ENCODE measurements at regions not wholly inside any gene's neighbourhood (a gene's known extent, or its start where the extent isn't known, plus 50 kb on each side); places are given as distances from the start of the nearest gene placed in this dataset.

DNA sequence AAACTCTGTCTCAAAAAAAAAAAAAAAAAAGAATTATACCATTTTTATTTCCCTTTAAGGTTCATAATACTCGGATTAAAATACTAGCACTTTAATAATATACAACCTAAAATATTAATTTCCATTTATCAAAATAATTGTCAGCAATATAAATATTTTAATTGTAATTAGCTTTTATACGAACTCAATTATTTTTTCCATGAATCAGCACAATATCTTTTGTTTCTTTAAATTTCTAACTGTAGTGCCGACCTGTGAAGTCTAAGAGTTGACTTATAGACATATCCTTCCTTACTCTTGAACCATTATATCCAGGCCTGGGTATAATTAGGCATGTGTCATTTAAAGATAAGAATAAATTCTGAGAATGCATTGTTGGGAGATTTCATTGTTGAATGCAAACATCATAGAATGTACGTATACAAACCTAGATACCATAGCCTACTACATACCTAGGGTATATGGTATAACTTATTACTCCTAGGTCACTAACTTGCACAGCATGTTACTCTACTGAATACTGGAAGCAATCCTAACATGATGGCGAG is 996.7 kb upstream of the TMPRSS15 start:
- Histone ChIP-seq H3K36me3 (no peaks in the 10 kb centered on the region), H3K9me3 (no peaks in the 10 kb centered on the region), H3K27ac (no peak overlapping the region), H3K4me1 (no peaks in the 10 kb centered on the region), H3K27me3 (no peaks in the 10 kb centered on the region), H3K4me3 (no peak overlapping the region)
- TF ChIP-seq, protein P1, sequence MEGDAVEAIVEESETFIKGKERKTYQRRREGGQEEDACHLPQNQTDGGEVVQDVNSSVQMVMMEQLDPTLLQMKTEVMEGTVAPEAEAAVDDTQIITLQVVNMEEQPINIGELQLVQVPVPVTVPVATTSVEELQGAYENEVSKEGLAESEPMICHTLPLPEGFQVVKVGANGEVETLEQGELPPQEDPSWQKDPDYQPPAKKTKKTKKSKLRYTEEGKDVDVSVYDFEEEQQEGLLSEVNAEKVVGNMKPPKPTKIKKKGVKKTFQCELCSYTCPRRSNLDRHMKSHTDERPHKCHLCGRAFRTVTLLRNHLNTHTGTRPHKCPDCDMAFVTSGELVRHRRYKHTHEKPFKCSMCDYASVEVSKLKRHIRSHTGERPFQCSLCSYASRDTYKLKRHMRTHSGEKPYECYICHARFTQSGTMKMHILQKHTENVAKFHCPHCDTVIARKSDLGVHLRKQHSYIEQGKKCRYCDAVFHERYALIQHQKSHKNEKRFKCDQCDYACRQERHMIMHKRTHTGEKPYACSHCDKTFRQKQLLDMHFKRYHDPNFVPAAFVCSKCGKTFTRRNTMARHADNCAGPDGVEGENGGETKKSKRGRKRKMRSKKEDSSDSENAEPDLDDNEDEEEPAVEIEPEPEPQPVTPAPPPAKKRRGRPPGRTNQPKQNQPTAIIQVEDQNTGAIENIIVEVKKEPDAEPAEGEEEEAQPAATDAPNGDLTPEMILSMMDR (IDR thresholded peaks at IDR 0.05): no peak
- DNase-seq (ENCODE audit: low spot score): no peak

DNA sequence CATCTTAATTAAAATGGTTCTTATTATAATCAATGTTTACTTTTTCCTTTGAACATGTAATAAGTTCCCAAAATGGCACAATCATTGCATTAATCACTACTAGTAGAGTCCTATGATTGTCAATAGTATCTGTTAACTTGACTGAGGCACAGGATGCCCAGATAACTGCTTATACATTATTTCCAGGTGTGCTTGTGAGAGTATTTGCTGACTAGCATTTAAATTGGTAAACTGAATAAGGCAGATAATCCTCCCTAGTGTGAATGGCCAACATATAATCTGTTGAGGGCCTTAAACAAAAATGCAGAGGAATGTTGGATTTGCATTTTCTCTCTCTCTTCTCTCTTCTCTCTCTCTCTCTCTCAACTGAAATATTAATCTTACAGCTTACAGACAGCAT is 999.3 kb upstream of the TMPRSS15 start:
- H3K4me1 ChIP-seq: no peaks in the 10 kb centered on the region
- no peaks in the 10 kb centered on the region for H3K36me3 ChIP-seq
- H3K27me3 ChIP-seq: no peaks in the 10 kb centered on the region
- DNase-seq (ENCODE audit: low spot score): no peak
- H3K9me3 ChIP-seq: no peaks in the 10 kb centered on the region
- H3K4me3 ChIP-seq: no peak overlapping the region
- TF ChIP-seq, protein P1 (IDR thresholded peaks at IDR 0.05): no peak
- H3K27ac ChIP-seq: no peak overlapping the region

DNA sequence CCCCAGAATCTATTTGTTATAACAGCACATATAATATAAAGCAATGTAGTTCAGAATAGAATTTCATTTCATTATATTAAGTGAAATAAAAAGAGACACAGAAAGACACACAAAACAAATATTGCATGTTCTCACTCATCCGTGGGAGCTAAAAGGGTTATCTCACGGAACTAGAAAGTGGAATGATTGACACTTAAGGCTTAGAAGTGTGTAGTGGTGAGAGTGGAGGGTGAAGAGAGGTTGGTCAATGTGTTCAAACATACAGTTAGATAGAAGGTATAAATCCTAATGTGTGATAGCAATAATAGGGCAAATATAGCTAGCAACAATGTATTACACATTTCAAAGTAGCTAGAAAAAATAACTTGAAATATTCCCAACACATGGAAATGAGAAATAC is 1001.7 kb upstream of the TMPRSS15 start:
- Histone ChIP-seq H3K27me3 (no peaks in the 10 kb centered on the region), H3K4me1 (no peaks in the 10 kb centered on the region), H3K27ac (no peak overlapping the region), H3K9me3 (no peaks in the 10 kb centered on the region), H3K36me3 (no peaks in the 10 kb centered on the region), H3K4me3 (no peak overlapping the region)
- TF ChIP-seq, protein P1 (IDR thresholded peaks at IDR 0.05): no peak
- DNase-seq (ENCODE audit: low spot score): no peak

DNA sequence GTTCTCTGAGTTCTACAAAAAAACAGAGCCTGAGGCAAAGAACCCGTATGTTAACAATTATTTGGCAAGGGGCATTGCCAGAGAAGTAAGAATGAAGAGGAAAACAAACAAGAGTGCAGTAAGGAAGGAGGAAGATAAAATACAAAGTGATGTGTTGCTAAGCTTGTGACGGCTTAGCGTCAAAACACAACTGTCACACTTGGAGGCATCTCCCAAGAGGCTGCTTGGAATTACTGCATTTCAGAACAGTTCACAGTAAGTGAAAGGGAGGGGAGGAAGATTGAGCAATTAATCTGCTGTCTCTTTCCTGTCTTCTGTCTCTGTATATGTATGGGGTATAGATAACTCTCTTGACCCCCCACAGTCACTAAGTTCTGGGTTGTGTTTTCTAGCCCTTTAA is 1017.0 kb upstream of the TMPRSS15 start:
- no peaks in the 10 kb centered on the region for H3K4me1 ChIP-seq
- H3K9me3 ChIP-seq: peaks cover 0 to 9% of the 10 kb centered on the region in 2 donors
- TF ChIP-seq, protein P1 (IDR thresholded peaks at IDR 0.05): no peak
- no peak overlapping the region for H3K4me3 ChIP-seq
- no peak for DNase-seq (ENCODE audit: low spot score)
- no peaks in the 10 kb centered on the region for H3K27me3 ChIP-seq
- H3K27ac ChIP-seq: no peak overlapping the region
- no peaks in the 10 kb centered on the region for H3K36me3 ChIP-seq

DNA sequence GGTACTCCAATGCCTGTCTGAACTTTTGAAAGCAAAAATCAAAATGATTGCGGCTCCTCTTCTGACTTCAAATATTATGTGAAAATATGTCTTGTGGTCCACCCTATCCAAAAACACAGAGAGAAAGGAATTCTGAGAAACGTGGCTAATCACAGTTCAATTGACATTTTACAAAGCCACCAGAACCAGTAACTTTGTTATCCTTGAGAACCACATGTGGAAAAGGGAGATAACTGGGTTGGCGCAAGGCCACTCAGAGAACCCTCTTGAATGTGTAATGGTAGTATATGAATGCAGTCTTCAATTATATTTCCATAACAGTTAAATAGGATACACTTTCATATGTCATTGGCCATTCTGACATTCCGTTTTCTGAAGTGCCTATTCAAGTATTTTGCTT is 1030.0 kb upstream of the TMPRSS15 start:
- no peak for DNase-seq (ENCODE audit: low spot score)
- TF ChIP-seq, protein P1 (IDR thresholded peaks at IDR 0.05): no peak
- no peaks in the 10 kb centered on the region for H3K9me3 ChIP-seq

More for the DNA sequence above, 1030.0 kb upstream of the TMPRSS15 start:
- Histone ChIP-seq H3K27me3 (no peaks in the 10 kb centered on the region), H3K36me3 (no peaks in the 10 kb centered on the region), H3K27ac (no peak overlapping the region), H3K4me1 (no peaks in the 10 kb centered on the region), H3K4me3 (no peak overlapping the region)

Measured in right atrium auricular region (tissue), 2 donors.